ENCODE measurements at regions not wholly inside any gene's neighbourhood (a gene's known extent, or its start where the extent isn't known, plus 50 kb on each side); places are given as distances from the start of the nearest gene placed in this dataset.
"Not testable (repeated sequence)": the region's sequence is repeated elsewhere in the genome, so short reads cannot be mapped to it uniquely, and the experiment has no call there.

- DNase-seq, result no peak
These were observed 127.2 kb upstream of the SLIT2 start for GRCh38 chr4:20124317-20125026.

GRCh38 chr4:20122198-20122988, 129.3 kb upstream of the SLIT2 start:
- no peak for DNase-seq

- no peak for DNase-seq
These were observed 132.6 kb upstream of the SLIT2 start for GRCh38 chr4:20119141-20119540.

GRCh38 chr4:20109391-20109790, 142.3 kb upstream of the SLIT2 start:
- peak in 1 of 3 donors; percentile 30 for DNase-seq

GRCh38 chr4:20106921-20107320, 144.8 kb upstream of the SLIT2 start:
- no peak for DNase-seq

GRCh38 chr4:20101831-20102230, 149.9 kb upstream of the SLIT2 start:
- DNase-seq, result no peak

GRCh38 chr4:20096911-20097310, 154.8 kb upstream of the SLIT2 start:
- DNase-seq, result no peak

GRCh38 chr4:20095805-20096541, 155.7 kb upstream of the SLIT2 start:
- DNase-seq, result no peak

GRCh38 chr4:20091781-20092180, 159.9 kb upstream of the SLIT2 start:
- peak in 1 of 3 donors; percentile 60 for DNase-seq

GRCh38 chr4:20087522-20087911, 164.2 kb upstream of the SLIT2 start:
- no peak for DNase-seq

- no peak for DNase-seq
These were observed 164.7 kb upstream of the SLIT2 start for GRCh38 chr4:20086799-20087521.

- peak in 1 of 3 donors; percentile 27 for DNase-seq
These were observed 165.5 kb upstream of the SLIT2 start for GRCh38 chr4:20086067-20086798.

- no peak for DNase-seq
These were observed 166.1 kb upstream of the SLIT2 start for GRCh38 chr4:20085653-20086052.

- no peak for DNase-seq
These were observed 166.5 kb upstream of the SLIT2 start for GRCh38 chr4:20085156-20085555.

GRCh38 chr4:20084488-20084887, 167.2 kb upstream of the SLIT2 start:
- no peak for DNase-seq

GRCh38 chr4:20078644-20079043, 173.1 kb upstream of the SLIT2 start:
- no peak for DNase-seq

- DNase-seq, result no peak
These were observed 176.3 kb upstream of the SLIT2 start for GRCh38 chr4:20075248-20075871.

- DNase-seq, result no peak
These were observed 177.3 kb upstream of the SLIT2 start for GRCh38 chr4:20074450-20074849.

- no peak for DNase-seq
These were observed 185.8 kb upstream of the SLIT2 start for GRCh38 chr4:20065952-20066351.

GRCh38 chr4:20062857-20063256, 188.8 kb upstream of the SLIT2 start:
- not testable (repeated sequence) for DNase-seq

- no peak for DNase-seq
These were observed 189.7 kb upstream of the SLIT2 start for GRCh38 chr4:20062054-20062453.
